ENCODE measurements at regions not wholly inside any gene's neighbourhood (a gene's known extent, or its start where the extent isn't known, plus 50 kb on each side); places are given as distances from the start of the nearest gene placed in this dataset.

DNA sequence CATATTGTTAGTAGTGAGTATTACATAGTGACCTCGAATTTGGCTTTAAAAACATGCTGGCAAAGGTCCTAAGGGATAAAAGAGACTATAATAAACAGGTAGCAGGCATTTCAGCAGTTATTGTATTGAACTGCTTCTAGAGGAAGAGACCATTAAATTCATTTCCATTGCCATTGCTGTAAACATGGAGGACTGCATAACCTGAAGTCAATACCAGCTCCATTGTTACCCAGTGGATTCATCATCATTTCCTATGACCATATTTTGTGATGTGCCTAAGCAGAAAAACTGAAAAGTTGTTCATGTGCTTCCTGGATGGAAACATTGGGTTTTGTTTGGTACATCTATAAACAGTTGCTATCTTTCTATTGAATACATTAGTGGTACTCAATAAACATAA is 482.5 kb upstream of the UBE2E2 start:
- TF ChIP-seq CTCF (tag by site-specific recombination; IDR thresholded peaks at IDR 0.05) (no peak), ZNF777 (tag by site-specific recombination; IDR thresholded peaks at IDR 0.05; ENCODE audit: borderline replicate concordance) (no peak), ZNF521 (tag by site-specific recombination; IDR thresholded peaks at IDR 0.05) (no peak), ZNF404 (tag by site-specific recombination; IDR thresholded peaks at IDR 0.05) (no peak), YY1 (tag by site-specific recombination; IDR thresholded peaks at IDR 0.05) (no peak), ZNF274 (IDR thresholded peaks at IDR 0.05; ENCODE audit: low read length) (no peak), ZNF274 (tag by site-specific recombination; IDR thresholded peaks at IDR 0.05; ENCODE audit: borderline replicate concordance) (no peak), ZSCAN4 (tag by site-specific recombination; IDR thresholded peaks at IDR 0.05) (no peak), ZNF248 (tag by site-specific recombination; IDR thresholded peaks at IDR 0.05) (no peak), ZNF341 (tag by site-specific recombination; IDR thresholded peaks at IDR 0.05; ENCODE audit: low read depth) (no peak), ZNF266 (tag by site-specific recombination; IDR thresholded peaks at IDR 0.05; ENCODE audit: low read depth) (no peak), ZNF555 (tag by site-specific recombination; conservative IDR thresholded peaks at IDR 0.05) (no peak)
- TF ChIP-seq, protein P1, sequence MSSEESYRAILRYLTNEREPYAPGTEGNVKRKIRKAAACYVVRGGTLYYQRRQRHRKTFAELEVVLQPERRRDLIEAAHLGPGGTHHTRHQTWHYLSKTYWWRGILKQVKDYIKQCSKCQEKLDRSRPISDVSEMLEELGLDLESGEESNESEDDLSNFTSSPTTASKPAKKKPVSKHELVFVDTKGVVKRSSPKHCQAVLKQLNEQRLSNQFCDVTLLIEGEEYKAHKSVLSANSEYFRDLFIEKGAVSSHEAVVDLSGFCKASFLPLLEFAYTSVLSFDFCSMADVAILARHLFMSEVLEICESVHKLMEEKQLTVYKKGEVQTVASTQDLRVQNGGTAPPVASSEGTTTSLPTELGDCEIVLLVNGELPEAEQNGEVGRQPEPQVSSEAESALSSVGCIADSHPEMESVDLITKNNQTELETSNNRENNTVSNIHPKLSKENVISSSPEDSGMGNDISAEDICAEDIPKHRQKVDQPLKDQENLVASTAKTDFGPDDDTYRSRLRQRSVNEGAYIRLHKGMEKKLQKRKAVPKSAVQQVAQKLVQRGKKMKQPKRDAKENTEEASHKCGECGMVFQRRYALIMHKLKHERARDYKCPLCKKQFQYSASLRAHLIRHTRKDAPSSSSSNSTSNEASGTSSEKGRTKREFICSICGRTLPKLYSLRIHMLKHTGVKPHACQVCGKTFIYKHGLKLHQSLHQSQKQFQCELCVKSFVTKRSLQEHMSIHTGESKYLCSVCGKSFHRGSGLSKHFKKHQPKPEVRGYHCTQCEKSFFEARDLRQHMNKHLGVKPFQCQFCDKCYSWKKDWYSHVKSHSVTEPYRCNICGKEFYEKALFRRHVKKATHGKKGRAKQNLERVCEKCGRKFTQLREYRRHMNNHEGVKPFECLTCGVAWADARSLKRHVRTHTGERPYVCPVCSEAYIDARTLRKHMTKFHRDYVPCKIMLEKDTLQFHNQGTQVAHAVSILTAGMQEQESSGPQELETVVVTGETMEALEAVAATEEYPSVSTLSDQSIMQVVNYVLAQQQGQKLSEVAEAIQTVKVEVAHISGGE (tag by site-specific recombination; conservative IDR thresholded peaks at IDR 0.05; ENCODE audit: low read depth): no peak
- TF ChIP-seq, protein P2, sequence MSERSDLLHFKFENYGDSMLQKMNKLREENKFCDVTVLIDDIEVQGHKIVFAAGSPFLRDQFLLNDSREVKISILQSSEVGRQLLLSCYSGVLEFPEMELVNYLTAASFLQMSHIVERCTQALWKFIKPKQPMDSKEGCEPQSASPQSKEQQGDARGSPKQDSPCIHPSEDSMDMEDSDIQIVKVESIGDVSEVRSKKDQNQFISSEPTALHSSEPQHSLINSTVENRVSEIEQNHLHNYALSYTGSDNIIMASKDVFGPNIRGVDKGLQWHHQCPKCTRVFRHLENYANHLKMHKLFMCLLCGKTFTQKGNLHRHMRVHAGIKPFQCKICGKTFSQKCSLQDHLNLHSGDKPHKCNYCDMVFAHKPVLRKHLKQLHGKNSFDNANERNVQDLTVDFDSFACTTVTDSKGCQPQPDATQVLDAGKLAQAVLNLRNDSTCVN (tag by site-specific recombination; optimal IDR thresholded peaks at IDR 0.05): no peak

All from HEK293 (cell line).